ENCODE measurements at regions not wholly inside any gene's neighbourhood (a gene's known extent, or its start where the extent isn't known, plus 50 kb on each side); places are given as distances from the start of the nearest gene placed in this dataset.

DNA sequence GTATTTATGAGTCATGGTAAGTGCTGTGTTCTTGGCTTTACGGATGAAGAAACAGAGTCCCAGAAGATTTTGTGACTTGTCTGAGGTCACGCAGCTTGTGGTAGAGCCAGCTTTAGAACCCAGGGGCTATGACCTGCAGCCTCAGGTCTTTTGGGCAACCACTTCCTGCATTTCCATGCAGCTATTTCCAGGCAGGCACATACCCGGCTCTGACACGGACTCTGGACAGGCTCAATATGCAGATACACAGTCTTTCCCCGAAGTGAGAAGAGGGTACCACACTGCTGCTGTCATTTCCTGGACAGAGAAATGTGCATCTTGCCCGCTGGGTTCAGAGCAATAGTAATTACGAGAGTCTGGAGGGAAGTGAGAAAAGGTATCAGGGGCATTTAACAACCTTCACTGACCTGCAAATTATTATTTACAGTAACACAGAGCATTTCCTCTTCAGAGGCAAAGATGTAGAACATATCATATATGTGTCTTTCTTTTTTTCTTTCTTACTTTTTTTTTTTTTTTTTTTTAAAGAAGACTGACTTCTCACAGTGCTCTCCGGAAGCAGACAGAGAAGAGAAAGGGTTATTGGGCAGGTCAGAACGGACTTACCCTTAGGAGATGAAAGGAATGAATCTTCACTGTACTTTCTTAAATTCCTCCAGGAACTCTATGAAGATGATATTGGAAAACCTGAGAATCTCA lies 185.1 kb downstream of the CLIC5 start:
- Mint-ChIP-seq H3K9me3 (no peaks in the 10 kb centered on the region), H3K27me3 (peaks cover 7 to 8% of the 10 kb centered on the region in 2 donors), H3K36me3 (ENCODE audit: insufficient read depth) (no peaks in the 10 kb centered on the region), H3K27ac (peak overlapping the region; percentile 44 to 57), H3K4me3 (peak overlapping the region; percentile 68 to 74), H3K4me1 (ENCODE audit: low read depth in 2 of 2) (peaks cover 9 to 16% of the 10 kb centered on the region in 2 donors)
- ATAC-seq (replicated peaks): peak; percentile 77
- DNase-seq: peak; percentile 1 to 15 (median 1)

DNA sequence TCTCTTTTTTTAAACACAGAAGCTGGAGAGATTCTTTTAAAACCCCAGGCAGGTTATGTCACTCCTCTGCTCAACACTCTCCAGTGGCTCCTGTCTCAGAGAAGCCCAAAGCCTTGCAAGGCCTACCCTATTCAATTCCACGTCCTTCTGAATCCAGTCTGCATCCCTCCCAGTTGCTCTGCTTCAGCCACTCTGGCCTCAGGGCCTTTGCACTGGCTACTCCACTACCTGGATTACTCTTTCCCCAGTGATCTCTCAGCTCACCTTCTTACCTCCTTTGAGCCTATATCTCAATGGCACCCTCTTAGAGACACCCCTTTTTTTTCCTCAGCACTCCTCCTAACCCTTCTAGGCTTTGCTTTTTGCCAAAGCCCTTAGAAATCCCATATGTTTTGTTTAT lies 185.8 kb downstream of the CLIC5 start:
- DNase-seq (no peak), ATAC-seq (replicated peaks) (no peak)
- Mint-ChIP-seq H3K4me1 (ENCODE audit: low read depth in 2 of 2) (peaks cover 9 to 16% of the 10 kb centered on the region in 2 donors), H3K27me3 (peaks cover 7 to 13% of the 10 kb centered on the region in 2 donors), H3K27ac (peak overlapping the region; percentile 22 to 57), H3K9me3 (no peaks in the 10 kb centered on the region), H3K4me3 (no peak overlapping the region), H3K36me3 (ENCODE audit: insufficient read depth) (no peaks in the 10 kb centered on the region)

GRCh38 chr6:45827952-45828530 lies 187.6 kb downstream of the CLIC5 start:
- ATAC-seq (replicated peaks) (no peak), DNase-seq (no peak)
- peaks cover 9 to 16% of the 10 kb centered on the region in 2 donors for H3K4me1 Mint-ChIP-seq (ENCODE audit: low read depth in 2 of 2)
- H3K27me3 Mint-ChIP-seq: peaks cover 7 to 28% of the 10 kb centered on the region in 2 donors
- H3K4me3 Mint-ChIP-seq: no peak overlapping the region
- H3K9me3 Mint-ChIP-seq: no peaks in the 10 kb centered on the region
- no peaks in the 10 kb centered on the region for H3K36me3 Mint-ChIP-seq (ENCODE audit: insufficient read depth)
- no peak overlapping the region for H3K27ac Mint-ChIP-seq

- Mint-ChIP-seq H3K36me3 (ENCODE audit: insufficient read depth) (no peaks in the 10 kb centered on the region), H3K27ac (no peak overlapping the region), H3K27me3 (peaks cover 7 to 28% of the 10 kb centered on the region in 2 donors), H3K9me3 (peaks cover 0 to 3% of the 10 kb centered on the region in 2 donors), H3K4me3 (no peak overlapping the region), H3K4me1 (ENCODE audit: low read depth in 2 of 2) (no peaks in the 10 kb centered on the region)
- ATAC-seq (replicated peaks): no peak
- DNase-seq: no peak
Measured at GRCh38 chr6:45822873-45823272, 192.8 kb downstream of the CLIC5 start.

DNA sequence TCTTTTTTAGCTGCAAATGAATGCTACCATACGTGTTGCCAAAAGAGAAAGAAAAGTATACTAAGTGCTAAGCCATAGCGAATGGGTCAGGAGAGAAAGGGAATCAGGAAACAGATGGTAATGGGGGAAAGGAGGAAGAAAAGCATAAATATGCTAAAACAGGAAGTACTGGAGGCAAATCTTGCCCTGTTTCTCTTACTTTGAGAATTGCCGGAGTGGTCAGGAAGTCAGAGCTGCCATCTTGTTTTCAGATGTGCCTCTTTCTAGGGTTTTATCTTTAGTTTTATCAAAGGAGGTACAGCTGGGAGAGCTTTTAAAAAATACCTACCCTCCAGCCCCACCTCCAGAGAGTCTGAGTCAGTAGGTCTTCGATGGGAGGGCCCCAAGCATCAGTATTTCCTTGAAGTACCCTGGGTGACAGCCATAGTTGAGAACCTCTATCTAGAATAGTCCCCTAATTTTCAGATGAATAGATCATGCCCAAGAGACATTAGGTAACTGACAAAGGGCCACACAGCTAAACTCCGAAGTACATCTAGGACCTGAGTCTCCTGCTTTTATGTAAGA lies 193.3 kb downstream of the CLIC5 start:
- Mint-ChIP-seq H3K9me3 (peaks cover 0 to 3% of the 10 kb centered on the region in 2 donors), H3K4me3 (no peak overlapping the region), H3K27me3 (peaks cover 7 to 28% of the 10 kb centered on the region in 2 donors), H3K27ac (no peak overlapping the region), H3K36me3 (ENCODE audit: insufficient read depth) (no peaks in the 10 kb centered on the region), H3K4me1 (ENCODE audit: low read depth in 2 of 2) (no peaks in the 10 kb centered on the region)
- ATAC-seq (replicated peaks): no peak
- no peak for DNase-seq

GRCh38 chr6:45818655-45819054 lies 197.0 kb downstream of the CLIC5 start:
- Mint-ChIP-seq H3K4me3 (no peak overlapping the region), H3K27me3 (peaks cover 0 to 10% of the 10 kb centered on the region in 2 donors), H3K9me3 (peaks cover 0 to 3% of the 10 kb centered on the region in 2 donors), H3K36me3 (ENCODE audit: insufficient read depth) (no peaks in the 10 kb centered on the region), H3K27ac (no peak overlapping the region), H3K4me1 (ENCODE audit: low read depth in 2 of 2) (no peaks in the 10 kb centered on the region)
- DNase-seq (no peak), ATAC-seq (replicated peaks) (no peak)

DNA sequence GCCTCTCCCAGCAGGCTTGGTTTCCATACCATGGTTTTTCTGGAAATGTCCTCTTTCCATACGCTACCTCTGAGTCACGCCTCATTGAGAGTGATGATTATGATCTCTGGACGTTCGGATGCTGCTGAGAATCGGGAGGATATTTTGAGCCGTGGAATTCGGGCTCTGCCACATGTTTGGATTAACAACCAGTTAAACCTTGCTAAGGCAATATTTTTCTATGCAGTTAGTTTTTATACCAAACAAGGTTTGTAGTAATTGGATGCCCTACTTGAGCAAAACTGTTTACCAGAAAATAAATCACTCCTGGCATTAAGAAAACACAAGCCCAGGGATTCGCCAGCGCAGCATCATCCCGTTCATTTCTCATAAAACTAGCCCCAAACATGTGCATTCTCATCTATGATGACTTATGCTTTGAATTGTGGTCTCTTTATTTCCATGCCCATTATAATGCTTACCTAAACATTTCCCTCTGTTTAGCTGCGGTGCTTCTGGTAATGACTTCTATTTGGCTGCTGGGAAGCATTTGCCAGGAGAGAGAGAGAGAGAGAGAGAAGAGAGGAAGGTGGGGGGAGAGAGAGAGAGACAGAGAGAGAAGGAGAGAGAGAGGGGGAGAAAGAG lies 198.9 kb downstream of the CLIC5 start:
- H3K9me3 Mint-ChIP-seq: peaks cover 0 to 3% of the 10 kb centered on the region in 2 donors
- no peak overlapping the region for H3K4me3 Mint-ChIP-seq
- DNase-seq (no peak), ATAC-seq (replicated peaks) (no peak)
- H3K27me3 Mint-ChIP-seq: peaks cover 12 to 25% of the 10 kb centered on the region in 2 donors
- H3K36me3 Mint-ChIP-seq (ENCODE audit: insufficient read depth): no peaks in the 10 kb centered on the region
- no peak overlapping the region for H3K27ac Mint-ChIP-seq
- H3K4me1 Mint-ChIP-seq (ENCODE audit: low read depth in 2 of 2): no peaks in the 10 kb centered on the region

GRCh38 chr6:45815466-45816125 lies 200.1 kb downstream of the CLIC5 start:
- H3K27ac Mint-ChIP-seq: no peak overlapping the region
- H3K9me3 Mint-ChIP-seq: peaks cover 0 to 3% of the 10 kb centered on the region in 2 donors
- H3K4me3 Mint-ChIP-seq: no peak overlapping the region
- ATAC-seq (replicated peaks) (no peak), DNase-seq (no peak)
- H3K36me3 Mint-ChIP-seq (ENCODE audit: insufficient read depth): no peaks in the 10 kb centered on the region
- H3K27me3 Mint-ChIP-seq: peaks cover 23 to 36% of the 10 kb centered on the region in 2 donors
- no peaks in the 10 kb centered on the region for H3K4me1 Mint-ChIP-seq (ENCODE audit: low read depth in 2 of 2)

DNA sequence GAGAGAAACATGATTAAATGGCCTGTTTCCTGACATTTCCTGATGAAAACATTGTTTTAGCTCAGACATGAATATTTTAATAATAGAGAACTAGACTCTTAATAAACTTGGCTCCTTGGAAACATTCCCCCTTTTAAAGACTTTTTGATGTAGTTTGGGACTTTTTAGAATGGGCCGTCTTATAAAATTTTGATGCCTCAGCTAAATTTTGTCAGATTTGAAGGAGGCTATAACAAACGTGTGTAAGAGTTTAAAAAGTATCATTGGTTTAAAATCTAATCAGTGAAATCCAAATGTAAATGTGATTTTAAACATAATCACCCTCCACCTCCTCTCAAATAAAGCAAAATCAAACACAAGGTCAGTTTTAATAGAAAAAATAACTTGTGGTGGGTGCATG lies 200.9 kb downstream of the CLIC5 start:
- Mint-ChIP-seq H3K4me3 (no peak overlapping the region), H3K27ac (no peak overlapping the region), H3K9me3 (peaks cover 0 to 3% of the 10 kb centered on the region in 2 donors), H3K4me1 (ENCODE audit: low read depth in 2 of 2) (no peaks in the 10 kb centered on the region), H3K36me3 (ENCODE audit: insufficient read depth) (no peaks in the 10 kb centered on the region), H3K27me3 (peaks cover 23 to 43% of the 10 kb centered on the region in 2 donors)
- ATAC-seq (replicated peaks): no peak
- DNase-seq: no peak

- ATAC-seq (replicated peaks): no peak
- H3K27ac Mint-ChIP-seq: no peak overlapping the region
Measured at GRCh38 chr6:45813943-45814342, 201.7 kb downstream of the CLIC5 start.

DNA sequence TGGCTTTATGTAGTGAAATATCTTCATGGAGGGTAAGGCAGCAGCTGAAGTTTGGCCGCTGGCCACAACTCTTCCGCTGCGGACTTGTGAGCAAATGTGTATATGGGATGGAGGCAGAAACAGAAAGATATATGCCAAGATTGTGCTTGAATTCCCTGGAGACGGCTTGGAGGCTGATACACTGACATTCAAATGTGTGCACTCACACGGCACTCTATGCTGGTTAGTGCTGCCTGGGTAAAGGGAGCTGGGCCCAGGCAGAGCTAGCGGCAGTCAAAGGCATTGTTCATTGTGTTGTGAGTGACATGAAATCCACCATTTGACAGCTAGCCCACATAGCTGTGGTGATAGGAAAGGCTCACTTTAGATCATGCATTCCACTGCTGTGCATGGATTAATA lies 202.7 kb downstream of the CLIC5 start:
- no peaks in the 10 kb centered on the region for H3K4me1 Mint-ChIP-seq (ENCODE audit: low read depth in 2 of 2)
- no peaks in the 10 kb centered on the region for H3K36me3 Mint-ChIP-seq (ENCODE audit: insufficient read depth)
- ATAC-seq (replicated peaks): no peak
- H3K27me3 Mint-ChIP-seq: peaks cover 23 to 43% of the 10 kb centered on the region in 2 donors
- no peak overlapping the region for H3K27ac Mint-ChIP-seq
- no peak overlapping the region for H3K4me3 Mint-ChIP-seq
- DNase-seq: no peak
- no peaks in the 10 kb centered on the region for H3K9me3 Mint-ChIP-seq

More at GRCh38 chr6:45813943-45814342, 201.7 kb downstream of the CLIC5 start:
- DNase-seq: no peak
- H3K4me3 Mint-ChIP-seq: no peak overlapping the region
- peaks cover 23 to 43% of the 10 kb centered on the region in 2 donors for H3K27me3 Mint-ChIP-seq
- H3K9me3 Mint-ChIP-seq: peaks cover 0 to 3% of the 10 kb centered on the region in 2 donors
- no peaks in the 10 kb centered on the region for H3K36me3 Mint-ChIP-seq (ENCODE audit: insufficient read depth)
- H3K4me1 Mint-ChIP-seq (ENCODE audit: low read depth in 2 of 2): no peaks in the 10 kb centered on the region

- Mint-ChIP-seq H3K4me3 (no peak overlapping the region), H3K36me3 (ENCODE audit: insufficient read depth) (no peaks in the 10 kb centered on the region), H3K4me1 (ENCODE audit: low read depth in 2 of 2) (no peaks in the 10 kb centered on the region), H3K27ac (no peak overlapping the region), H3K9me3 (no peaks in the 10 kb centered on the region), H3K27me3 (peaks cover 23 to 38% of the 10 kb centered on the region in 2 donors)
- DNase-seq: no peak
- ATAC-seq (replicated peaks): no peak
Measured at GRCh38 chr6:45808917-45809316, 206.7 kb downstream of the CLIC5 start.

DNA sequence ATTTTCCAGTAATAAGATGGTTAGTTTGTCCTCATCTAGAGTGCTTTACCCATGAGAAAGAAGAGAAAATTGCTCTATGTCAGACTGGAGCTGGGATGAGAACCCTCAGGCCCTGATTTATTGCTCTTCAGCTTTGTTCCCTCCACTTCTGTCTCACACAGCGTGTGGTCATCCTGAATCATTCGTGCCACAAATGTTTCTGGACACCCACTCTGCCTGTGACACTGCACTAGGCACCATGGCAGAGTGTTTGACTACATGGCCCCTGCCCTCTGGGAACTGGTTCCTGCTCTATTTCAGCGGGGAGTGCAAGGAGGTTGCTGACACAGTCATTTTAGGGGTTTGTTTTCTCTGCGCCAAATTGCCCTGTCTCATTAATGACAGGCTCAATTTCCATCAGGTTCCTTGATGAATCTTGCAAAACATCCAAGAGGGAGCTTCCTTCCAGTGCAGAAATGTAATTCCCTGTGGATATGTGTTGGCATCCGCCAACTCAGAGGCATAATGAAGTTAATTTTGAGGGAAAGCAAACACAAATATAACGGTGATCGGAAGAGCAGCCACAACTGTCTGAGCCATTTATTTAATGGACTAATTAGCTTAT lies 207.5 kb downstream of the CLIC5 start:
- ATAC-seq (replicated peaks): no peak

More for the DNA sequence above, 207.5 kb downstream of the CLIC5 start:
- Mint-ChIP-seq H3K27ac (no peak overlapping the region), H3K9me3 (no peaks in the 10 kb centered on the region), H3K4me1 (ENCODE audit: low read depth in 2 of 2) (no peaks in the 10 kb centered on the region), H3K4me3 (no peak overlapping the region), H3K27me3 (peaks cover 22 to 31% of the 10 kb centered on the region in 2 donors), H3K36me3 (ENCODE audit: insufficient read depth) (no peaks in the 10 kb centered on the region)
- DNase-seq: no peak

Measured in effector memory CD8-positive, alpha-beta T cell (primary cell).